Neural cell (in vitro differentiated cells): ENCODE measurements at regions not wholly inside any gene's neighbourhood (a gene's known extent, or its start where the extent isn't known, plus 50 kb on each side); places are given as distances from the start of the nearest gene placed in this dataset.

ENCODE experiments used
- H2AFZ ChIP-seq: fragments of 200-600, 300-800 bp; sonication (generic), shearing (Covaris generic); 2 replicates; pipeline ENCODE4 v1.6.0; 2014; ENCODE audit warnings: low read depth, mild to moderate bottlenecking, antibody characterized with exemption, low read length, moderate library complexity
- H3F3A ChIP-seq: fragments of 200-600 bp; shearing (Covaris generic); 2 replicates; pipeline ENCODE4 v1.6.1; 2016; ENCODE audit warnings: mild to moderate bottlenecking, moderate library complexity, mixed read lengths, antibody characterized with exemption, low read length; ENCODE audit not compliant: insufficient read depth, poor library complexity, severe bottlenecking
- H3K27ac ChIP-seq: fragments of 200-600, 300-800 bp; sonication (generic), shearing (Covaris generic); 2 replicates; pipeline ENCODE4 v1.5.1; 2014; ENCODE audit warnings: mild to moderate bottlenecking, low read length, moderate library complexity
- H3K27me3 ChIP-seq: fragments of 300-800, 200-600 bp; sonication (generic), shearing (Covaris generic); 2 replicates; pipeline ENCODE4 v1.6.0; 2014; ENCODE audit warnings: mild to moderate bottlenecking, low read depth, low read length, moderate library complexity; ENCODE audit not compliant: insufficient read depth
- H3K36me3 ChIP-seq: fragments of 300-800, 200-600 bp; sonication (generic), shearing (Covaris generic); 2 replicates; pipeline ENCODE4 v1.5.1; 2014; ENCODE audit warnings: mild to moderate bottlenecking, antibody characterized with exemption, low read length, moderate library complexity; ENCODE audit not compliant: insufficient read depth
- H3K4me2 ChIP-seq: fragments of 300-800, 200-600 bp; sonication (generic), shearing (Covaris generic); 2 replicates; pipeline ENCODE4 v1.6.0; 2014; ENCODE audit warnings: mild to moderate bottlenecking, low read length
- H3K4me3 ChIP-seq: fragments of 300-800, 200-600 bp; sonication (generic), shearing (Covaris generic); 2 replicates; pipeline ENCODE4 v1.5.1; 2014; ENCODE audit warnings: mild to moderate bottlenecking, low read length, moderate library complexity
- H3K79me2 ChIP-seq: fragments of 200-600 bp; shearing (Covaris generic); replicated peaks from 2 replicates; pipeline ENCODE4 v1.6.0; 2014; ENCODE audit warnings: mild to moderate bottlenecking, low read length, moderate library complexity; ENCODE audit not compliant: insufficient read depth
- H3K9ac ChIP-seq: fragments of 300-800, 200-600 bp; sonication (generic), shearing (Covaris generic); 2 replicates; pipeline ENCODE4 v1.6.1; 2016; ENCODE audit warnings: mild to moderate bottlenecking, low read length, mixed read lengths
- H3K9me2 ChIP-seq: fragments of 200-600 bp; shearing (Covaris generic); 2 replicates; pipeline ENCODE4 v1.6.1; 2016; ENCODE audit warnings: mild to moderate bottlenecking, low read length, mixed read lengths; ENCODE audit not compliant: insufficient read depth
- H3K9me3 ChIP-seq: fragments of 200-600, 300-800 bp; sonication (generic), shearing (Covaris generic); 2 replicates; pipeline ENCODE4 v1.6.1; 2016; ENCODE audit warnings: mild to moderate bottlenecking, mixed run types, low read length, moderate library complexity, mixed read lengths
- H4K20me1 ChIP-seq: fragments of 200-600 bp; shearing (Covaris generic); 2 replicates; pipeline ENCODE4 v1.6.1; 2016; ENCODE audit warnings: mild to moderate bottlenecking, mixed run types; ENCODE audit not compliant: insufficient read depth
- EP300 ChIP-seq: fragments of 450-650 bp; conservative IDR thresholded peaks from 2 replicates; pipeline ENCODE4 v1.6.1; 2014; ENCODE audit warnings: antibody characterized with exemption, mild to moderate bottlenecking, moderate library complexity; ENCODE audit not compliant: poor library complexity, severe bottlenecking
- EZH2 ChIP-seq: fragments of 200-600, 300-800 bp; shearing (Covaris generic), sonication (generic); IDR thresholded peaks from 2 replicates; pipeline ENCODE4 v1.6.1; 2014; ENCODE audit warnings: antibody characterized with exemption, low read length, borderline replicate concordance, mild to moderate bottlenecking; ENCODE audit not compliant: insufficient read depth, poor library complexity, severe bottlenecking
- MXI1 ChIP-seq: fragments of 450-650 bp; conservative IDR thresholded peaks from 2 replicates; pipeline ENCODE4 v1.6.1; 2014; ENCODE audit warnings: antibody characterized with exemption, mild to moderate bottlenecking; ENCODE audit not compliant: poor library complexity, severe bottlenecking
- POLR2AphosphoS5 ChIP-seq: IDR thresholded peaks from 2 replicates; pipeline ENCODE4 v1.6.1; 2012
- RAD21 ChIP-seq: fragments of 450-650 bp; conservative IDR thresholded peaks from 2 replicates; pipeline ENCODE4 v1.6.1; 2014; ENCODE audit warnings: antibody characterized with exemption, mild to moderate bottlenecking, moderate library complexity
- SMC3 ChIP-seq: fragments of 450-650 bp; conservative IDR thresholded peaks from 2 replicates; pipeline ENCODE4 v1.6.1; 2014; ENCODE audit warnings: antibody characterized with exemption, mild to moderate bottlenecking, moderate library complexity; ENCODE audit not compliant: poor library complexity
- TAF1 ChIP-seq: IDR thresholded peaks from 2 replicates; pipeline ENCODE4 v1.6.1; 2012; ENCODE audit warnings: low read depth
- TF ChIP-seq, protein P1 (sequence below): fragments of 450-650 bp; IDR thresholded peaks from 2 replicates; pipeline ENCODE4 v1.5.1; 2014; ENCODE audit warnings: antibody characterized with exemption, mild to moderate bottlenecking, moderate library complexity; ENCODE audit not compliant: poor library complexity, severe bottlenecking
- TF ChIP-seq, protein P2 (sequence below): IDR thresholded peaks from 2 replicates; pipeline ENCODE4 v1.6.1; 2012; ENCODE audit warnings: borderline replicate concordance

DNA sequence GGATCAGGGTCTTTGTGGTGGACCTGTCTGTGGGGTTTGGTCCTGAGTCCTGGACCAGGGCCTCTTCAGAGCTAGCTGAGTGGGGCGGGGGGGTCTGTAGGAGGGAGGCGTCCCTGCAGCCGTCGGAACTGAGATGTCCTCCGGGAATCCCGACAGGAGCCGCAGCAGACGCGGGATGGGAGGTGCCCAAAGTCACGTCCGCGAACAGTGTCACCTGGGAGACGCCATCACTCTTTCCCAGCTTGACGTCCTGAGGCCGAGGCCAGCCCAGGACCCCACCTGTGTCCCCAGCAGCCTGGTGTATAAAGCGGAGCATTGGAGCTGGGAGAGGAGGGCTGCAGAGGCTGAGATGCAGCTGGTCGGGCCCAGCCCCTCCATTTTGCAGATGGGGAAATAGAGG is 1234.7 kb downstream of the BRD1 start:
- TF ChIP-seq, protein P1, sequence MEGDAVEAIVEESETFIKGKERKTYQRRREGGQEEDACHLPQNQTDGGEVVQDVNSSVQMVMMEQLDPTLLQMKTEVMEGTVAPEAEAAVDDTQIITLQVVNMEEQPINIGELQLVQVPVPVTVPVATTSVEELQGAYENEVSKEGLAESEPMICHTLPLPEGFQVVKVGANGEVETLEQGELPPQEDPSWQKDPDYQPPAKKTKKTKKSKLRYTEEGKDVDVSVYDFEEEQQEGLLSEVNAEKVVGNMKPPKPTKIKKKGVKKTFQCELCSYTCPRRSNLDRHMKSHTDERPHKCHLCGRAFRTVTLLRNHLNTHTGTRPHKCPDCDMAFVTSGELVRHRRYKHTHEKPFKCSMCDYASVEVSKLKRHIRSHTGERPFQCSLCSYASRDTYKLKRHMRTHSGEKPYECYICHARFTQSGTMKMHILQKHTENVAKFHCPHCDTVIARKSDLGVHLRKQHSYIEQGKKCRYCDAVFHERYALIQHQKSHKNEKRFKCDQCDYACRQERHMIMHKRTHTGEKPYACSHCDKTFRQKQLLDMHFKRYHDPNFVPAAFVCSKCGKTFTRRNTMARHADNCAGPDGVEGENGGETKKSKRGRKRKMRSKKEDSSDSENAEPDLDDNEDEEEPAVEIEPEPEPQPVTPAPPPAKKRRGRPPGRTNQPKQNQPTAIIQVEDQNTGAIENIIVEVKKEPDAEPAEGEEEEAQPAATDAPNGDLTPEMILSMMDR, result no peak
- TF ChIP-seq, protein P2, sequence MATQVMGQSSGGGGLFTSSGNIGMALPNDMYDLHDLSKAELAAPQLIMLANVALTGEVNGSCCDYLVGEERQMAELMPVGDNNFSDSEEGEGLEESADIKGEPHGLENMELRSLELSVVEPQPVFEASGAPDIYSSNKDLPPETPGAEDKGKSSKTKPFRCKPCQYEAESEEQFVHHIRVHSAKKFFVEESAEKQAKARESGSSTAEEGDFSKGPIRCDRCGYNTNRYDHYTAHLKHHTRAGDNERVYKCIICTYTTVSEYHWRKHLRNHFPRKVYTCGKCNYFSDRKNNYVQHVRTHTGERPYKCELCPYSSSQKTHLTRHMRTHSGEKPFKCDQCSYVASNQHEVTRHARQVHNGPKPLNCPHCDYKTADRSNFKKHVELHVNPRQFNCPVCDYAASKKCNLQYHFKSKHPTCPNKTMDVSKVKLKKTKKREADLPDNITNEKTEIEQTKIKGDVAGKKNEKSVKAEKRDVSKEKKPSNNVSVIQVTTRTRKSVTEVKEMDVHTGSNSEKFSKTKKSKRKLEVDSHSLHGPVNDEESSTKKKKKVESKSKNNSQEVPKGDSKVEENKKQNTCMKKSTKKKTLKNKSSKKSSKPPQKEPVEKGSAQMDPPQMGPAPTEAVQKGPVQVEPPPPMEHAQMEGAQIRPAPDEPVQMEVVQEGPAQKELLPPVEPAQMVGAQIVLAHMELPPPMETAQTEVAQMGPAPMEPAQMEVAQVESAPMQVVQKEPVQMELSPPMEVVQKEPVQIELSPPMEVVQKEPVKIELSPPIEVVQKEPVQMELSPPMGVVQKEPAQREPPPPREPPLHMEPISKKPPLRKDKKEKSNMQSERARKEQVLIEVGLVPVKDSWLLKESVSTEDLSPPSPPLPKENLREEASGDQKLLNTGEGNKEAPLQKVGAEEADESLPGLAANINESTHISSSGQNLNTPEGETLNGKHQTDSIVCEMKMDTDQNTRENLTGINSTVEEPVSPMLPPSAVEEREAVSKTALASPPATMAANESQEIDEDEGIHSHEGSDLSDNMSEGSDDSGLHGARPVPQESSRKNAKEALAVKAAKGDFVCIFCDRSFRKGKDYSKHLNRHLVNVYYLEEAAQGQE, result no peak
- TF ChIP-seq RAD21, result no peak
- no peak for TF ChIP-seq POLR2AphosphoS5
- TF ChIP-seq TAF1, result no peak
- no peak for TF ChIP-seq MXI1
- no peak for TF ChIP-seq EZH2
- TF ChIP-seq EP300, result no peak
- Histone ChIP-seq H3K9me2 (no peaks in the 10 kb centered on the region), H3K79me2 (no peaks in the 10 kb centered on the region), H3K36me3 (no peaks in the 10 kb centered on the region), H3K4me2 (no peak overlapping the region), H4K20me1 (no peaks in the 10 kb centered on the region), H3K27ac (no peak overlapping the region), H3K9me3 (no peaks in the 10 kb centered on the region), H2AFZ (no peak overlapping the region), H3K27me3 (no peaks in the 10 kb centered on the region), H3K9ac (no peak overlapping the region), H3F3A (no peaks in the 10 kb centered on the region), H3K4me3 (no peak overlapping the region)

DNA sequence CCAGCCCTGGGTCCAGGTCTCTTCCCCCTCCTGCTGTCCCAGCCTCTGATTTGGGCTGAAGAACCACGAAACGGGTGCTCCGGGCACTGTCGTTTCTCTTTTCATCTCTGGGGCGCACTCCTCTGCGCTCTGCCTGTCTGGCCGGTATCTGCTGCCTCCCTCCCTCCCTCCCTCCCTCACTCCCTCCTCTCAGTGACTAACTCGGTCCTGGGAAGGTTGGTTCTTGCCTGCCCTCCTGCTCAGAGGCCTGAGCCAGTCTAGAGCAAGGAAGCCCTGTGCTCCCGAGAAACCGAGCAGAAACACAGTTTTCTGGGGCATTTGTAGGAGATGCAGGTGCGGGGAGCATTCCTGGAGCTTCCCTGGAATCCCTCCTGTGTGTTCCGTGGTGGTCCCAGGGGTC is 1235.2 kb downstream of the BRD1 start:
- Histone ChIP-seq H4K20me1 (no peaks in the 10 kb centered on the region), H3K79me2 (no peaks in the 10 kb centered on the region)

DNA sequence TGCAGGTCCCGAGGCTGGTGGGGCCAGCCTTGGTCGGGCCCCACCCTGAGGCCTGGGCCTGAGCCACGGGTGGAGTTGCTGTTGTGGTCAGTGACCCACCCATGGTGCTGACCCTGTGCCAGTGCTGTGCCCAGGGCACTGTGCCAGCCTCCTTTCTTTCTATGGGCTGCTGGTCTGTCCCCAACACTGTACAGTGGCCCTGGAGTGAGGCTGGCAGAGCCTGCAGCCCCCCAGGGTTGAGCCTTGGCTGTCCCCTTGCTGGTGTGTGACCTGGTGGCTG is 1235.7 kb downstream of the BRD1 start:
- no peak overlapping the region for H3K9ac ChIP-seq
- no peaks in the 10 kb centered on the region for H3K27me3 ChIP-seq
- H3F3A ChIP-seq, result no peaks in the 10 kb centered on the region
- no peaks in the 10 kb centered on the region for H3K36me3 ChIP-seq
- H4K20me1 ChIP-seq, result no peaks in the 10 kb centered on the region
- H3K27ac ChIP-seq, result no peak overlapping the region
- no peaks in the 10 kb centered on the region for H3K9me3 ChIP-seq
- H3K4me2 ChIP-seq, result no peak overlapping the region
- H3K9me2 ChIP-seq, result no peaks in the 10 kb centered on the region
- TF ChIP-seq, protein P1, result no peak
- TF ChIP-seq POLR2AphosphoS5, result no peak
- TF ChIP-seq EZH2, result no peak
- no peak for TF ChIP-seq TAF1
- no peak for TF ChIP-seq EP300
- TF ChIP-seq, protein P2, result no peak
- no peak for TF ChIP-seq MXI1
- no peak for TF ChIP-seq SMC3
- no peak for TF ChIP-seq RAD21
- H2AFZ ChIP-seq, result no peak overlapping the region
- no peak overlapping the region for H3K4me3 ChIP-seq
- no peaks in the 10 kb centered on the region for H3K79me2 ChIP-seq

More for the DNA sequence above, 1235.2 kb downstream of the BRD1 start:
- H3F3A ChIP-seq, result no peaks in the 10 kb centered on the region
- H3K36me3 ChIP-seq, result no peaks in the 10 kb centered on the region
- H3K9ac ChIP-seq, result no peak overlapping the region
- no peak overlapping the region for H2AFZ ChIP-seq
- no peaks in the 10 kb centered on the region for H3K9me3 ChIP-seq
- no peak overlapping the region for H3K27ac ChIP-seq
- H3K4me2 ChIP-seq, result no peak overlapping the region
- TF ChIP-seq SMC3, result no peak
- no peak for TF ChIP-seq EP300
- no peaks in the 10 kb centered on the region for H3K27me3 ChIP-seq
- H3K4me3 ChIP-seq, result no peak overlapping the region
- no peaks in the 10 kb centered on the region for H3K9me2 ChIP-seq
